H1 (cell line): ENCODE measurements at regions not wholly inside any gene's neighbourhood (a gene's known extent, or its start where the extent isn't known, plus 50 kb on each side); places are given as distances from the start of the nearest gene placed in this dataset.
A peak's percentile ranks its signal among the peaks of the same experiment; 100 is the strongest.

Experiments used
- CTCF ChIA-PET: fragments of 300-600 bp; sonication (Branson Sonifier 250); formaldehyde crosslinking; loops from one replicate; lab custom pipeline; 2021; ENCODE audit not compliant: partially characterized antibody; lab: Charles Lee
- POLR2A ChIA-PET: fragments of 300-600 bp; sonication (Branson Sonifier 250); formaldehyde crosslinking; loops from one replicate; lab custom pipeline; 2021; ENCODE audit warnings: inconsistent platforms; ENCODE audit not compliant: partially characterized antibody; lab: Charles Lee
- DNase-seq, 2 experiments: peaks; one replicate each; pipeline versions ENCODE4 v3.0.0 to v3.0.0-alpha.2; 2010 to 2022; ENCODE audit warnings: low spot score in 2 of 2, low read depth in 1 of 2, mixed read lengths in 1 of 2
- FAIRE-seq: peaks from 2 replicates; lab custom pipeline; 2011; peaks lifted over from hg19 to GRCh38; lab: Jason Lieb, UNC
- H2AFZ ChIP-seq: 2 replicates; pipeline ENCODE4 v1.8.1; 2012; ENCODE audit warnings: low read length, inconsistent platforms
- H2AK5ac ChIP-seq: 2 replicates; pipeline ENCODE4 v1.6.1; 2013; ENCODE audit warnings: low read depth, low read length
- H2BK120ac ChIP-seq: replicated peaks from 2 replicates; pipeline ENCODE3; 2013; ENCODE audit warnings: low read depth, low read length, inconsistent platforms
- H2BK12ac ChIP-seq: 2 replicates; pipeline ENCODE4 v1.6.1; 2013; ENCODE audit warnings: low read depth, low read length
- H2BK15ac ChIP-seq: 2 replicates; pipeline ENCODE4 v1.6.1; 2013; ENCODE audit warnings: low read length
- H2BK20ac ChIP-seq: 2 replicates; pipeline ENCODE4 v1.6.1; 2013; ENCODE audit warnings: low read length
- H2BK5ac ChIP-seq: 2 replicates; pipeline ENCODE4 v1.6.1; 2013; ENCODE audit warnings: low read depth, low read length
- H3K14ac ChIP-seq: 2 replicates; pipeline ENCODE4 v1.6.1; 2013; ENCODE audit warnings: inconsistent platforms; ENCODE audit not compliant: insufficient read length
- H3K18ac ChIP-seq: 2 replicates; pipeline ENCODE4 v1.6.1; 2013; ENCODE audit warnings: low read length; ENCODE audit errors: extremely low read depth
- H3K23ac ChIP-seq: 2 replicates; pipeline ENCODE4 v1.6.1; 2013; ENCODE audit warnings: inconsistent platforms; ENCODE audit not compliant: insufficient read length
- H3K23me2 ChIP-seq: 2 replicates; pipeline ENCODE4 v1.6.1; 2013; ENCODE audit warnings: low read depth, low read length
- H3K27ac ChIP-seq: 2 replicates; pipeline ENCODE4 v1.6.1; 2011; ENCODE audit warnings: low read depth, low read length, inconsistent platforms
- H3K27me3 ChIP-seq, 4 experiments: replicated peaks in 1 of 4; 1 replicate in 1 of 4; 2 replicates in 3 of 4; pipeline versions ENCODE4 v1.6.1 to v1.8.1; 2011 to 2013; ENCODE audit warnings: low read length in 3 of 4, mild to moderate bottlenecking in 3 of 4, inconsistent platforms in 2 of 4, mixed read lengths in 2 of 4, moderate library complexity in 1 of 4; ENCODE audit not compliant: control insufficient read depth in 3 of 4, insufficient read depth in 3 of 4; ENCODE audit errors: extremely low read depth in 1 of 4
- H3K36me3 ChIP-seq, 4 experiments: 2 replicates each; pipeline versions ENCODE4 v1.6.1 to v1.8.1; 2011 to 2013; ENCODE audit warnings: mild to moderate bottlenecking in 4 of 4, low read length in 3 of 4, moderate library complexity in 2 of 4, control low read depth in 1 of 4, inconsistent platforms in 1 of 4; ENCODE audit not compliant: insufficient read depth in 4 of 4, control insufficient read depth in 2 of 4
- H3K4ac ChIP-seq: replicated peaks from 2 replicates; pipeline ENCODE3; 2013; ENCODE audit warnings: low read length, low read depth, mixed read lengths, inconsistent platforms; ENCODE audit not compliant: insufficient read length
- H3K4me1 ChIP-seq, 4 experiments: replicated peaks in 1 of 4; 1 replicate in 1 of 4; 2 replicates in 3 of 4; pipeline versions ENCODE4 v1.6.1 to v1.8.1; 2011 to 2013; ENCODE audit warnings: low read length in 3 of 4, inconsistent platforms in 2 of 4, mixed read lengths in 1 of 4; ENCODE audit not compliant: insufficient read depth in 4 of 4, control insufficient read depth in 3 of 4
- H3K4me2 ChIP-seq, 2 experiments: 2 replicates each; pipeline versions ENCODE4 v1.6.1 to v1.8.1; 2011 to 2013; ENCODE audit warnings: low read depth in 2 of 2, low read length in 2 of 2, control low read depth in 1 of 2, inconsistent platforms in 1 of 2, mild to moderate bottlenecking in 1 of 2; ENCODE audit not compliant: insufficient read depth in 1 of 2
- H3K4me3 ChIP-seq, 4 experiments: fragments of 200-600, 300-600 bp in 1 of 4; sonication (generic), shearing (Covaris generic), sonication (Bioruptor Twin) in 1 of 4; 2 replicates each; pipeline versions ENCODE4 v1.5.1 to v1.8.1; 2011 to 2016; ENCODE audit warnings: low read length in 4 of 4, low read depth in 3 of 4, control low read depth in 2 of 4, inconsistent platforms in 2 of 4, mild to moderate bottlenecking in 2 of 4, mixed read lengths in 1 of 4, moderate library complexity in 1 of 4; ENCODE audit not compliant: insufficient read depth in 2 of 4; ENCODE audit errors: extremely low read depth in 1 of 4
- H3K56ac ChIP-seq: replicated peaks from 2 replicates; pipeline ENCODE3; 2013; ENCODE audit warnings: low read depth, mild to moderate bottlenecking, mixed read lengths, low read length, inconsistent platforms; ENCODE audit not compliant: insufficient read length
- H3K79me1 ChIP-seq: 2 replicates; pipeline ENCODE4 v1.6.1; 2013; ENCODE audit warnings: low read depth, low read length, control low read depth
- H3K79me2 ChIP-seq, 2 experiments: 2 replicates each; pipeline versions ENCODE4 v1.6.1 to v1.8.1; 2012 to 2013; ENCODE audit warnings: low read length in 2 of 2, mild to moderate bottlenecking in 2 of 2, inconsistent platforms in 1 of 2; ENCODE audit not compliant: insufficient read depth in 2 of 2, control insufficient read depth in 1 of 2
- H3K9ac ChIP-seq, 4 experiments: replicated peaks in 1 of 4; 1 replicate in 1 of 4; 2 replicates in 3 of 4; pipeline versions ENCODE4 v1.6.1 to v1.8.1; 2011 to 2013; ENCODE audit warnings: low read depth in 3 of 4, low read length in 3 of 4, control low read depth in 2 of 4, mild to moderate bottlenecking in 2 of 4, moderate library complexity in 2 of 4, inconsistent platforms in 1 of 4; ENCODE audit errors: extremely low read depth in 1 of 4
- H3K9me3 ChIP-seq, 2 experiments: 2 replicates each; pipeline versions ENCODE4 v1.6.1 to v1.8.1; 2012 to 2013; ENCODE audit warnings: mild to moderate bottlenecking in 2 of 2, moderate library complexity in 2 of 2, control low read depth in 1 of 2, inconsistent platforms in 1 of 2, low read depth in 1 of 2, low read length in 1 of 2, mixed read lengths in 1 of 2; ENCODE audit not compliant: insufficient read depth in 2 of 2
- H4K20me1 ChIP-seq, 2 experiments: replicated peaks in 1 of 2; 2 replicates each; pipeline versions ENCODE3 to v1.8.1; 2011 to 2013; ENCODE audit warnings: inconsistent platforms in 2 of 2, low read length in 2 of 2, mild to moderate bottlenecking in 1 of 2; ENCODE audit not compliant: insufficient read depth in 2 of 2, control insufficient read depth in 1 of 2
- H4K5ac ChIP-seq: 2 replicates; pipeline ENCODE4 v1.6.1; 2013; ENCODE audit warnings: low read length, low read depth, mixed read lengths, inconsistent platforms; ENCODE audit not compliant: insufficient read length
- H4K8ac ChIP-seq: 2 replicates; pipeline ENCODE4 v1.8.0; 2013; ENCODE audit warnings: mild to moderate bottlenecking, moderate library complexity, low read length, inconsistent platforms; ENCODE audit not compliant: insufficient read depth; ENCODE audit errors: extremely low read depth
- H4K91ac ChIP-seq: replicated peaks from 2 replicates; pipeline ENCODE3; 2013; ENCODE audit warnings: low read length, mixed read lengths, inconsistent platforms; ENCODE audit not compliant: insufficient read length
- HDAC6 ChIP-seq: IDR thresholded peaks from one replicate; pipeline ENCODE4 v1.7.1; 2012; ENCODE audit warnings: low read depth, mild to moderate bottlenecking, inconsistent platforms, low read length, moderate library complexity
- RBBP5 ChIP-seq: IDR thresholded peaks from 2 replicates; pipeline ENCODE4 v1.7.1; 2012; ENCODE audit warnings: low read depth, mild to moderate bottlenecking, inconsistent platforms, low read length, moderate library complexity, borderline replicate concordance
- SRF ChIP-seq: IDR thresholded peaks from 2 replicates; pipeline ENCODE4 v1.6.1; 2011; ENCODE audit warnings: mild to moderate bottlenecking, low read depth, low read length, moderate library complexity
- WGBS, 2 experiments: shearing (Covaris generic) in 1 of 2; methylation state at CpG; one replicate each; pipeline versions ENCODE4 v1.1.6 to v1.1.7; 2013 to 2015; ENCODE audit warnings: low lambda C conversion rate in 2 of 2, mixed read lengths in 2 of 2, inconsistent platforms in 1 of 2, low coverage in 1 of 2, missing lambda C conversion rate in 1 of 2; ENCODE audit not compliant: insufficient replicate concordance in 2 of 2, insufficient coverage in 1 of 2, insufficient read length in 1 of 2; ENCODE audit errors: extremely low coverage in 1 of 2, missing lambda C conversion rate in 1 of 2; 5-methylcytosine and 5-hydroxymethylcytosine counted together
- TF ChIP-seq, protein P1 (sequence below): IDR thresholded peaks from 2 replicates; pipeline ENCODE4 v1.6.1; 2011; ENCODE audit warnings: low read length, improper control_type of control experiment
- TF ChIP-seq, protein P2 (sequence below): IDR thresholded peaks from 2 replicates; pipeline ENCODE4 v1.6.1; 2012; ENCODE audit warnings: low read length, inconsistent platforms

GRCh38 chr9:105070176-105070575 is 142.2 kb upstream of the ABCA1 start:
- H3K9me3 ChIP-seq, result no peaks in the 10 kb centered on the region
- H3K23me2 ChIP-seq, result no peaks in the 10 kb centered on the region
- no peaks in the 10 kb centered on the region for H4K20me1 ChIP-seq
- H3K14ac ChIP-seq, result no peak overlapping the region
- no peaks in the 10 kb centered on the region for H3K4me1 ChIP-seq
- FAIRE-seq, result no peak
- H2BK120ac ChIP-seq, result no peak overlapping the region
- CTCF ChIA-PET, result interaction anchor here (0.6 kb wide), 2 partner anchors 26 to 441 kb away, joined by 3 to 4 read pairs; no protein-coding TSS in a partner anchor
- no peaks in the 10 kb centered on the region for H3K27me3 ChIP-seq
- 0 out of 2 replicates have a peak overlapping the region, but pooled peaks have one; percentile 6 for H2AFZ ChIP-seq
- no peak overlapping the region for H3K27ac ChIP-seq
- no peak overlapping the region for H3K4ac ChIP-seq
- no peak overlapping the region for H3K9ac ChIP-seq
- H4K8ac ChIP-seq, result no peak overlapping the region
- no peak overlapping the region for H3K4me2 ChIP-seq
- no peak overlapping the region for H2BK5ac ChIP-seq
- H3K56ac ChIP-seq, result no peak overlapping the region
- no peak overlapping the region for H4K5ac ChIP-seq
- no peak overlapping the region for H3K4me3 ChIP-seq
- no peak overlapping the region for H3K23ac ChIP-seq
- H2BK20ac ChIP-seq, result no peak overlapping the region
- no peak overlapping the region for H2AK5ac ChIP-seq
- no peak overlapping the region for H2BK15ac ChIP-seq
- TF ChIP-seq HDAC6 (no peak), RBBP5 (no peak), SRF (no peak)
- TF ChIP-seq, protein P1, sequence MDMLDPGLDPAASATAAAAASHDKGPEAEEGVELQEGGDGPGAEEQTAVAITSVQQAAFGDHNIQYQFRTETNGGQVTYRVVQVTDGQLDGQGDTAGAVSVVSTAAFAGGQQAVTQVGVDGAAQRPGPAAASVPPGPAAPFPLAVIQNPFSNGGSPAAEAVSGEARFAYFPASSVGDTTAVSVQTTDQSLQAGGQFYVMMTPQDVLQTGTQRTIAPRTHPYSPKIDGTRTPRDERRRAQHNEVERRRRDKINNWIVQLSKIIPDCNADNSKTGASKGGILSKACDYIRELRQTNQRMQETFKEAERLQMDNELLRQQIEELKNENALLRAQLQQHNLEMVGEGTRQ, result no peak
- TF ChIP-seq, protein P2, sequence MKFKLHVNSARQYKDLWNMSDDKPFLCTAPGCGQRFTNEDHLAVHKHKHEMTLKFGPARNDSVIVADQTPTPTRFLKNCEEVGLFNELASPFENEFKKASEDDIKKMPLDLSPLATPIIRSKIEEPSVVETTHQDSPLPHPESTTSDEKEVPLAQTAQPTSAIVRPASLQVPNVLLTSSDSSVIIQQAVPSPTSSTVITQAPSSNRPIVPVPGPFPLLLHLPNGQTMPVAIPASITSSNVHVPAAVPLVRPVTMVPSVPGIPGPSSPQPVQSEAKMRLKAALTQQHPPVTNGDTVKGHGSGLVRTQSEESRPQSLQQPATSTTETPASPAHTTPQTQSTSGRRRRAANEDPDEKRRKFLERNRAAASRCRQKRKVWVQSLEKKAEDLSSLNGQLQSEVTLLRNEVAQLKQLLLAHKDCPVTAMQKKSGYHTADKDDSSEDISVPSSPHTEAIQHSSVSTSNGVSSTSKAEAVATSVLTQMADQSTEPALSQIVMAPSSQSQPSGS, result no peak
- no peak overlapping the region for H2BK12ac ChIP-seq
- 100% methylated on average over 4 of the region's 4 CpGs; no CpG with 5 or more reads in 1 of the 2 experiments for WGBS, 2 experiments
- no peaks in the 10 kb centered on the region for H3K79me1 ChIP-seq
- no peak overlapping the region for H3K18ac ChIP-seq
- no peaks in the 10 kb centered on the region for H3K79me2 ChIP-seq
- DNase-seq, result no peak
- no peak overlapping the region for H4K91ac ChIP-seq
- no peaks in the 10 kb centered on the region for H3K36me3 ChIP-seq
- POLR2A ChIA-PET, result no interaction called here
